NCI-H146 (cell line): ENCODE measurements at regions not wholly inside any gene's neighbourhood (a gene's known extent, or its start where the extent isn't known, plus 50 kb on each side); places are given as distances from the start of the nearest gene placed in this dataset.
"Not testable (repeated sequence)": the region's sequence is repeated elsewhere in the genome, so short reads cannot be mapped to it uniquely, and the experiment has no call there.

ENCODE experiments used
- DNase-seq: peaks from one replicate; lab custom pipeline; 2025; lab: John Stamatoyannopoulos, UW

DNA sequence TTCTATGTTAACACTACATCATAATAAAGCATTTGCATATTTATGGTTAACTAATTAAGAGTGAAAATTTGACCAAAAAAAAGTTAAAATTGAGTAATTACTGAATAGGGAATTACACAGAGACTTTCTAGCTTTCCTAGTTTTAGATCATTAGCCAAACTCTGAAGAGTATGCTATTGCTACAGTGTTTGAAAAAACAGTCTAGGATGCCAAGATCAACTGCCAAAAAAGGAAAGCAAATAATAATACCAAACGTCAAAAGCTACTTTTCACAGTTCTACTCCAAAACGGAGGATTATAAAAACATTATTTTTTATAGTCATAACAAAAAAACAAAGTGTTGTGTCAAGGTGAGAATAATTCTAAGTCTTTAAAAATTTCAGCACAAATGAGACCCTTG is 359.8 kb upstream of the CTSO start:
- DNase-seq = no peak

DNA sequence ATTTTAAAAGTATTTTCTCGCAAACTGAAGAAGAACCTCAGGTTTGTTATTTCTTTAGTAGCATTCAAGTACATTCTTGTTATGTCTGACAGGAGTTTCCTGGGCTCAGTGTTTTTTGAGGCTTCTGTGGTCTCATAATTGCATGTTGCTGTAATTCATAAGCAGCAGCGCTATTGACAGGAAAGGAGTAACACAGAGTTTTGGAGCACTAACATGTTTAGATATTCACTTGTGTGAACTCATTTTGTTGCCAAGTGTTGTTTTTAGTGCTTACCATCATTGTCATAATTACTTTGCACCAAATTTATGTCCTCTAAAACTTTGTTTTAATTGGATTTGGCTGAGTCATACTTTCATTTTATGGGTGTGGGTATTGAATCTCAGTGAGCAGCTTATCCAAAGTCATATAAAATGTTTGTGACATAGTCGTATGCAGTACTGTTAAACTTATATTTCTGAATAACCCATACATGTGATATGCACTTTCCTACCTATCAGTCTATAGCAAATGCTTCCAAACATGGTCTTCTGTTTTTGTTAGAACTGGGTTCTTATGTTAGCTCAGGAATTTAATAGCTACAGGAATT is 358.7 kb upstream of the CTSO start:
- no peak for DNase-seq

DNA sequence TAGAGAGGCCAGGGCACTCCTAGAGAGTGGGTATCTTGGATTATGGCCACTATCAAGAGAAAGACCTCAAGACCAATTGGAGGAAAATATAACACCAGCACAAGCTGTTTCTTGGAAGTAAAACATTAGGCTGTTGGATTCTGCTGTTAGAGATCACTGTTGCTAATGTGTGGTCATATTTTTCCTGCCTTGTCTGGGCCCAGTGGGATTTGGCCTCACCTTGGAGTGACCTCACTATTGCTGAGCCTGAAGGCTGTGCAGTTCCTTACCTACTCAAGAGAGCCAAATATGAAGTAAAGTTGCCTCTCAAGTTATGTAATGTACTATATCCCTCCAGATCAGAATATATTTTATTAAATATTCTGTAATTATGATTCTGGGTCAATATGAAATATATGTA is 355.4 kb upstream of the CTSO start:
- DNase-seq = no peak

DNA sequence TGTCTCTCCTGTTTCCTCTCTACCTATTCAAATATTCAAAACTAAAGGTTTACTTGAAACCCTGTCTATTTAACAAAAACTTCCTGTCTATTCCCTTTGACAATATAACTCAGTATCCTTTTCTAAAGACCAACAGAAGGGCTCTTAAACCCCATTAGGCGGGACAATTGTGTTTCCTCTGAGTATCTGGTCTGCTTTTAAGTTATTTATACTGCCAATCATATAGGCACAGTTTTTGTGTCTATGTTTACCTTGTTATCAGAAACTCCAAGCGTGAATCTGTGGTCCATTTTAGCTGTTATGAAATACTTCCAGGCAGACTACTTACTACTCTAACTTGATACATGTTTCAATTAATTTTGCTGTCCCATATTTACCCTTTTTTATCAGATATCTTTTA is 350.0 kb upstream of the CTSO start:
- DNase-seq = peak; percentile 50

DNA sequence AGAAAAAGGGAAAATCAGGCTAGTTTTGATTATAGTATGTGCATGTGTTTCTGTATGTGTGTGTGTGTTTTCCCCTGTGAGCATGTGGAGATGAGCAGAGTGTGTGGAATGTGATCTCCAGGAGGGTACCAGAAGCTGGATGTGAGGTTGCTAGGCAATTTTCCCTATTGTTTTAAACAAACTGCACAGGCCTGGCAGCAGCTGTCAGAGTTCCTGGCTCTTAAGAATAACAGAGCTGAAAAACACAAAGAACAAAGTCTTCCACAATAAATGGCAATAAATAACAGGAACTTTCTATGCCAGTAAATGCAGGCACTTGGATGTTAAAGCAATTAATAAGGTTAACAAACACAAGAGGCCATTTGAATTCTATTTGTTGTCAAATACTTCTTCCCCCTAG is 344.6 kb upstream of the CTSO start:
- DNase-seq = peak; percentile 61

DNA sequence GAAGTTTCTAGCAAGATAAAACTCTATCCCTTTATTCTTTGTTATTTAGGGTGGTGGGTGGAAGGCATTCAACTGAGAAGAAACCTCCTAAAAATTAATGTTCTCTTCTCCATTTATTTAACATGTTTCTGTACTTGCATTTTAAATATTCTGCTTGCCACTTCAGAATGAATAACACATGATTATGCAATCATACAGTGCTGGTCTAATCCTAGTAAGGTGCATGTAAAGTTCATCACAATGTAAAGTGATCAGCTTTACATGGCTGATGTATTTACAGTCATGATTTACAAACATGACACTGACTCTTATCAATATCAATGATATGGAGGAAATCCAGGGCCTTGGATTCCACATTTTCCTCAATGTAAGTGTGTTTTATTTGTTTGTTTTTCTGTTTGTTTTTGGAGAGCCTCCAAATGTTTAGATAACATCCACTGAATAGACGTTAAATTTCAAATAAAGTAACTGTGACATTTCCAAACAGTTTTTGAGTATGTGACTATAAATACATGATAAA is 342.1 kb upstream of the CTSO start:
- DNase-seq = no peak

DNA sequence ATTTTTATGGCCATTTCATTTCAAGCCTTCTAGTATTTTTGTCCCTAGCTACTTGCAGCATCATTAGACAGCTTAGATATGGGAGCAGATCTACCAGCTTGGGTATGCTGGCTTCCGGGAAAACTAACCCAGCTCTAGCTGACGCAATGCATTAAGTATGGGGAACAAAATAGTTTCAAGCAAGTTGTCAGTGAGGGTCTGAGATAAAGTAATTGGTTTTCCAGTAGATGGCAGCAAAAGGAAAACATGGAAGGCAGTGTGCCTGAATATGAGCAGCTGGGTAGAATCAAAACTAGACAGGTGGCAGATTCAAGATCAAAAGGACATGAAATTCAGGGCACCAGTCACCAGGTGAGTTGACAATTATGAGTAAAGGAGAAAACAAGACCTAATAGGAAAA is 340.9 kb upstream of the CTSO start:
- DNase-seq = peak; percentile 81

DNA sequence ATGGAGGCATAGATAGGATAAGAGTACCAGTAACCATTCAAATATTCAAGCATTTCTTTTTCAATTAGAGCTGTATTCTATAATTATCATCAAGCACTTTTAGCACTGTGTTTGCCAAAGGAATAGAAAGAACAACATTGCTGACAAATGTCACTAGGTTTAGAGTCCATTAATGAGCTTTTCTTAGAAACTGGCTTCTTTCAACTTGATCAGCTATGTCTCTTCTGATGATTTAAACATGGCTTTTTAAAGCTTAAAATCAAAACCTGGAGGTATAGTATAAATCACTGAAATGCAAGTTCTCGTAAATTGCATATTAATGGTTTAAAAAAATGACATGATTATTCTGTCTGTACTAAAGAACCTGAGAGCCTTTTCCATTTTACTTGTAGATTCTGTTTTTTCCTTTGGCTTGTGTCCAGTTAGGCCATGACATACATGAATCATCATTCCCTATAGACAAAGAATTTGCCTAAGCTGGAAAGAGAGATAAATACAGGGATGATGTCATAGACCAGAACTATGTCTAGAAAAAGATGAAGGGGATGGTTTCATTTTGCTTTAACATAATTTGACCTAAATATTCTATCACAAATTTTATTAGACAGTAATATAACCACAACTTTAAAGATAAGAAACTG is 340.1 kb upstream of the CTSO start:
- DNase-seq = peak; percentile 61

DNA sequence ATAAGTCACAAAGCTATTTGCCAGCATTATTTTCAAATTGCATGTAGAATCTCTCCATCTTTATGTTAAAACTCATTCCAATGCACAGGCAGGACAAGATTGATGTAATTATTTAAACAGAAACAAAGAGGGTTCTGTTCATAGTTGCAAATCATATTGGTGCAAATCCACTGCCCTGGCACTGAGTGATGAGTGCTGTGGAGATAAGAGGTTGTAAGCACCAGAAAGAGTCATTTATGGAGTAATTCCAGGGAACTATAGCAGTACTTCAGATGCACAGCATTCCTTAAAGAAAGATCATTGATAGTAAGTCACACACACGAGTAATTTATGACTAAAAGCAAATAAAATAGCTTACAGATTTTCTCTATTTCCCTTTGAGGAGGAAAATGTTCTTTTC is 337.7 kb upstream of the CTSO start:
- no peak for DNase-seq

DNA sequence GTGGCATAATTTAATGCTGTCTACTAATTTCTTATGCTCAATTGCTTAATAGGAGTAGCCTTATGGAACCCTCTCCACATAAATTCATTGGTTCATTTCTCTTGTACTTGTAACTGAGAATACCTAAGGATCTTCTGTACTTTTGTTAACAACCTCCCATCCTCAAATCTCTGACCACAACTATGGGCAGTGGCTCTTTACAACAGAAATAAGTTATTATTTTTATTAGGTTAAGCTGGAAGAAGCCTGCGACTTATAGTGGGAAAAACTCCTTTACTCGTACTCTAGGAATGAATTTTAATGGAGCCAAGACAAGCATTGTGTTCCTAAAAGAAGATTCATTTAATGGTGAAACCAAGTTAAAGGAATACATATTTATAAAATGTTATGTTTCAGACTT is 337.1 kb upstream of the CTSO start:
- DNase-seq = no peak

DNA sequence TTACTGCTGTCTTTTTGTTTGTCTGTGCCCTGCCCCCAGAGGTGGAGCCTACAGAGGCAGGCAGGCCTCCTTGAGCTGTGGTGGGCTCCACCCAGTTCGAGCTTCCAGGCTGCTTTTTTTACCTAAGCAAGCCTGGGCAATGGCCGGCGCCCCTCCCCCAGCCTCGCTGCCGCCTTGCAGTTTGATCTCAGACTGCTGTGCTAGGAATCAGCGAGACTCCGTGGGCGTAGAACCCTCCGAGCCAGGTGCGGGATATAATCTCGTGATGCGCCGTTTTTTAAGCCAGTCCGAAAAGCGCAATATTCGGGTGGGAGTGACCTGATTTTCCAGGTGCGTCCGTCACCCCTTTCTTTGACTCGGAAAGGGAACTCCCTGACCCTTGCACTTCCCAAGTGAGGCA is 336.4 kb upstream of the CTSO start:
- not testable (repeated sequence) for DNase-seq

DNA sequence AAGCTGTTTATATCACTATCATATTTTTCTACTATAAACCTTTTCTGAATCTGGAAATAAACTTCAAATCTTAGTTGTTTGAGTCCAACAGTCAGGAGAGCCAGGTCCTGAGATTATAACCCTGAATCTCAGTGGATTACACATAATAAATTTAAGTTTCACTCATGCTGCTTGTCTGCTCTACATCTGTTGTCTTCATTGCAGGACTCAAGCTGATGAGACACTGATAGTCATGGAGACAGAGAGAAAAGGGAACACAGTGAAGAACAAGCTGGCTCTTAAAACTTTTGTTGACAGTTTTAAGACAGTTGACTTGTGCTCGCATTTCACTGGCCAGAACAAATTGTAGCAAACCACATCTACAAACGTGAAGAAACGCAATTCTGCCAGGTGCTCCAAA is 327.0 kb upstream of the CTSO start:
- DNase-seq = no peak

DNA sequence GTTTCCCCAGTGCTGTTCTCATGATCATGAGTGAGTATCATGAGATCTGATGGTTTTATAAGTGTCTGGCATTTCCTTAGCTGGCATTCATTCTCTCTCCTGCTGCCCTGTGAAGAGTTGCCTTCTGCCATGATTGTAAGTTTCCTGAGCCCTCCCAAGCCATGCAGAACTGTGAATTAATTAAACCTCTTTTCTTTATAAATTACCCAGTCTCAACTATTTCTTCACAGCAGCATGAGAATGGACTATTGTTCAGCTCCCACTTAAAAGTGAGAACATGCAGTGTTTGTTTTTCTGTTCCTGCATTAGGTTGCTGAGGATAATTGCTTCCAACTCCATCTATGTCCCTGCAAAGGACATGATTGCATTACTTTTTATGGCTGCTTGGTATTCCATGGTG is 311.7 kb upstream of the CTSO start:
- DNase-seq = no peak

DNA sequence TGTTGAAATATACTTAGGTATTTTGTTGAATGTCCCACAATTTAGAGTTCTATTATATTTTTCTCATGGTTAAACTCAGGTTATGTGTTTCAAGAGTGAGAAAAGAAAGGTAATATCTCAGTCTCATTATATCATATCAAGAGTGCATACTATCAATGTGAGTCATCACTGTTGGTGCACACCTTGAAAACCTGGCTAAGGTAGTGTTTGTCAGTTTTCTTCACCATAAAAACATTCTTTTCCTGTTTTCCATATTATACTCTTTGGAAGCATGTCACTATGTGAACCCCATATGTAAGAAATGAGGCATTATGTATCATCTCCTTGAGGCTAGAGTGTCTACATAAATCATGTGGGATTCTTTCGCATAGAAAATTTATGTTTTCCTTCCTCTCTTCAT is 307.6 kb upstream of the CTSO start:
- no peak for DNase-seq

DNA sequence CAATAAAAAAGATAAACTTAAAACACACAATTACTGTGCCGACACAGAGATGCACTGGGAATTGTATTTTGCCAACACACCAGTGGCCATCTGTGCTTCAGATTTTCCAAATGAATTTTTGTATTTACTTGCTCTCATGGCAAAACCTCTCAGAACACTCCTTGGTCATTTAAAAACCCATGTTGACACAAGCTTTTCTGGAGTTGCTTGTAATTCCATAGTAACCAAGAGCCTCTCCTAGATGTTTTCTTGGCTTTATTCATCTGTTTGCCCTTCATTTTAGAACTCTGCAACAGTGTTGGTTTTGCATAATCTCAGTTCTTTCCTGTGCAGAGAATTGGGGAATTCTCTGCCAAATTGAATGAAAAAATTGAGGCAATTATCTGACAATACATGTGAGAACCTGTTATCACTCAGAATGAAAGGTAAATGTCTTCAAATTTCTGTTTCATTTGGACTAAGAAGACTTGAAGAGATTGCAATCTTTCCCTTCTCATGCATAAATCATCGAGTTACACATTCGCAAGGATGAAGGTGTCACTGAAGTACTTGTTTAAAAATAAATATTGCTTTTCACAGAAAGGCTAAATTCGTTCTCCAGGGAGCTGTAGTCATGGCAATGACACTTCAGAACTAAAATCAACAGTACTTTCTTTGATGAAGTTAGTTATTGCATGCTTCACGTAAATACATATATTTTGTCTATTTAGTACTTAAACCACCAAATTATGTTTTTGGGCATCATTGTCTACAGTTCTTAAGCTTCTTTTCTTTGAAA is 301.8 kb upstream of the CTSO start:
- DNase-seq = peak; percentile 37

DNA sequence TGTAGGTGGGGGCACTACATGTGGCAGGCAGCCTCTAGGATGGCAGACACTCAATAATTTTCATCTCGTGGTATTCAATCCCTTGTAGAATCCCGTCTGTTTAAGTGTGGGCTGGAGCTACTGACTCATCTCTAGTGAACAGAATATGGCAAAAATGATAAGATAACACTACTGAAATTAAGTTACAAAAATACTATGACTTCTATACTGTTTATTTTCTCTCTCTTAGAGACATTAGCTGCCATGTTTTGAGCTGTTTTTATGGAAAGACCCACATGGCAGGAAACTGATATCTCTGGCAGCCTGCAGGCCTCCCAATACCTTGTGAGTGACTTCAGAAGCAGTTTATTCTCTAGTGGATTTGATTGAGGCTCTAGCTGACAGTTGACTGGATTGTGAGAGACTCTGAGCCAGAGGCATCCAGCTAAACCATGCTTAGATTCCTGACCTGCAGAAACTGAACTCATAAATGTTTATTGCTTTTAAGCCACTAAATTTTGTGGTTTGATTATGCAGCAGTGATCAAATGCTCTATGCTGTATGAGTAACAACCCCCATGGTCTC is 298.8 kb upstream of the CTSO start:
- no peak for DNase-seq

DNA sequence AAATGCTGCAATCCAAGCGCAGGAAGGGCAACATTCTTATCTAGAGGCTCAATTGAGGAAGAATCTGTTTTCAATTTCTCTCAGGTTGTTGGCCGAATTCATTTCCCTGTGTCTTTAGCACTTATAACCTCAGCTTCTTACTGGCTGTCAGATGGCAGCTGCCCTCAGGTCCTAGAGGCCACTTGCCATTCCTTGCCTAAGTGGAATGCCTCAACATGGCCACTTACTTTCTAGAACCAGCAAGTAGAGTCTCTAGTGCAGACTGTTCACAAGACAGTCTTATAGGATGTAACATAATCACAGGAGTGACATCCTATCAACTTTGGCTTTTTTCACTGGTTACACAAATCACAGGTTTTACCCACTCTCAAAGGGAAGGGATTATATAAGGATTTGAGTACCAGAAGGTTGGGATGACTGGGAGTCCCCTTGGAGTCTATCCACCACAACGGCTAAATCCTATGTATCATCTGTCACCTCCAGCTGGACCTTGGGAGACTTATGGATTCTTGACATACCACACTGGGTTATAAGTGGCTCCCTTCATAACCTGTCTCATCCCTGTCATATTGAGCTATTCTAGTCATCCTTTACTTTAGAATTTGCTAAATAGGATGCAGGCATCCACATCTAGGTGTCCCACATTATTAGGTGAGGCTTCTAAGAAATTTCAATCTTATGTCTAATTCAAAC is 297.9 kb upstream of the CTSO start:
- DNase-seq = no peak

DNA sequence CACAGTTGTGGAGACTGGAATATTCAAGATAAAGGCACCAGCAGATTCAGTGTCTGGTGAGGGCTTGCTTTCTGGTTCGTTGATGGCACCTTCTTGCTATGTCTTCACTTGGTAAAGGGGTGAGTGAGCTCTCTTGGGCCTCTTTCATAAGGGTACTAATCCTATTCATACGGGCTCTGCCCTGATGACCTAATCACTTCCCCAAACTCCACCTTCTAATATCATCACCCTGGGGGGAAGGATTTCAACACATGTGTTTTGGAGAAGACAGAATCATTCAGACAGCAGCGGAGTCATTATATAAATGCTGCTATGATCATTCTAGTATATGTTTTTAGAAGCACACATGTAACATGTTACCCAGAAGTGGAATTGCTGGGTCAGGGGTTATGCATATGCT is 295.3 kb upstream of the CTSO start:
- DNase-seq = no peak

DNA sequence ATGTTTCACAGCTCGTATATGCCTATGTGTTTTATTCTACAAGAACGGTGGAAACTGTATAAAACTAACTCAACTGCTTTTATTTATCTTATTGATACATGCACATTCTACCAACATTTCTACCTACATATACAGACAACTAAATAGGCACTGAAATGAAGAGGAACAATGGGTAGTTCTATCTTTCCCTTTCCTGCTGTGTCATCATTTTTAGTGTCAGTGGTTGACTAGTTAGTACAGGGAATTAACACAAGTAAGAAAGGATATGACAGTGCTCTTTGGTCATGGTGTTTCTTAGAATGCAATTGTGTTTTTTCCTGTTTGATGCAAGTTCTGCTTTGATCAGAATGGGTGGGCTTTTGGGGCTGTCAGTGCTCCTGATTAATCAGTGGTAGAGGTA is 293.8 kb upstream of the CTSO start:
- no peak for DNase-seq

DNA sequence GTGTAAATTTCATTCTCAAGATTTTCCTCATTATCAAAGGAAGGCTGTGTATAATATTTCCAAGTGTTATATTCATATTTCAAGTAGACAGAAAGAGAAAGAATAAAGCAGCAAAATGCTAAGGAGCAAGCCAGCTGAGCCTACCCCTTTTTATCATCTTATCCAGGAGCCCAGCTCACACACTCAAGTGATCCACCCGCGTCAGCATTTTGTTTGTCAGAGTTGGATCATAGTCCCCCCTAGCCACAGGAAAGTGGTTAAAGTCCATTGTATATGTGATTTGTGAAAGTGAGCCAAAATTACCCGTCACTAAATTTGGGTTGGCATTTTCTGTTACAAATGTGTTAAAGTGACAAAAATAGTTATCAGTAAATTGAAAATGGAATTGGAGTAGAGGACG is 289.3 kb upstream of the CTSO start:
- DNase-seq = no peak

DNA sequence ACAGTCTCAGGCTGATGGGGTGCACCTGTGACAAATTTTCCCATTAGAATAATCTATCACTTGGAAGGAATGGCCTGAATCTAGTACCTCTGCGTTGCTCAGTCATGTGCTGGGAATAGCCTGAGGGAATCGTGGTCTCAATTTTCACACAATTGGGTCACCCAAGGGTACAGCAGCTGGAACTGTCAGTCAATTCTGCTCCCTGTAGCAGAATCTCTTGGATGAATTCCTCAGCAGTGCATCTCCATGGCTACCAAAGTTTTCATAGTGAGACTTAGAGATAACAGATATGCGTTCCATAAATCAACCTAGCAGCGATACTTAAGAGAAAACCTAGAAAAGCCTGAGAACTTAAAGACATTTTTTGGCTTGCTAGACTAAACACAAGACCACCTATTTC is 288.7 kb upstream of the CTSO start:
- DNase-seq = peak; percentile 34

DNA sequence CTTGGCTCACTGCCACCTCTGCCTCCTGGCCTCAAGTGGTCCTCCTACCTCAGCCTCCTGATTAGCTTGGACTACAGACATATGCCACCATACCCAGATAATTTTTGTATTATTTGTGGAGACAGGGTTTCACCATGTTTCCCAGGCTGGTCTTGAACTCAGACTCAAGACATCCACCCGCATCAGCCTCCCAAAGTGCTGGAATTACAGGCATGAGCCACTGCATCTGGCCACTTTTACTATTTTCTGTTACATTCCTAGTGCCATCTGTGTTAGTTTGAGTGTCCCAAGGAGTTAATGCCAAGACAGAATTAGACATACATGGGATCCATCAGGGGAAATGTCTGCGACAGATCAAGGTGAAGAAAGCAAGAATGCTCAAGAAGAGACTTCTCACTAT is 288.2 kb upstream of the CTSO start:
- DNase-seq = no peak
